Skeletal muscle satellite cell (primary cell): ENCODE measurements at regions not wholly inside any gene's neighbourhood (a gene's known extent, or its start where the extent isn't known, plus 50 kb on each side); places are given as distances from the start of the nearest gene placed in this dataset.

Experiments used
- H3K27me3 ChIP-seq: 2 replicates; pipeline ENCODE4 v1.7.0; 2013; ENCODE audit warnings: low read length; ENCODE audit not compliant: control insufficient read depth, insufficient read depth
- H3K36me3 ChIP-seq: 2 replicates; pipeline ENCODE4 v1.7.0; 2013; ENCODE audit warnings: mild to moderate bottlenecking, control low read depth, low read length; ENCODE audit not compliant: insufficient read depth
- H3K4me1 ChIP-seq: 2 replicates; pipeline ENCODE4 v1.7.0; 2013; ENCODE audit warnings: low read length; ENCODE audit not compliant: control insufficient read depth, insufficient read depth
- H3K4me2 ChIP-seq: 2 replicates; pipeline ENCODE4 v1.7.0; 2013; ENCODE audit warnings: mild to moderate bottlenecking, low read length
- H3K4me3 ChIP-seq: 2 replicates; pipeline ENCODE4 v1.7.0; 2013; ENCODE audit warnings: low read length
- H3K9ac ChIP-seq: 2 replicates; pipeline ENCODE4 v1.7.0; 2013; ENCODE audit warnings: mild to moderate bottlenecking, low read depth, low read length, moderate library complexity
- H3K9me3 ChIP-seq: replicated peaks from 2 replicates; pipeline ENCODE4 v1.7.0; 2013; ENCODE audit warnings: mild to moderate bottlenecking, control low read depth, low read length

GRCh38 chr6:103184776-103185175 lies 1674.9 kb downstream of the HACE1 start:
- Histone ChIP-seq H3K4me1 (no peaks in the 10 kb centered on the region), H3K4me2 (no peak overlapping the region), H3K9me3 (no peaks in the 10 kb centered on the region), H3K9ac (no peak overlapping the region), H3K36me3 (no peaks in the 10 kb centered on the region), H3K4me3 (no peak overlapping the region), H3K27me3 (no peaks in the 10 kb centered on the region)

- no peak overlapping the region for H3K4me3 ChIP-seq
- H3K9me3 ChIP-seq, result no peaks in the 10 kb centered on the region
Observed at GRCh38 chr6:103183831-103184411, 1675.8 kb downstream of the HACE1 start.

GRCh38 chr6:103178193-103178592 lies 1681.5 kb downstream of the HACE1 start:
- Histone ChIP-seq H3K9me3 (peaks cover 4% of the 10 kb centered on the region), H3K9ac (no peak overlapping the region), H3K4me2 (no peak overlapping the region), H3K27me3 (no peaks in the 10 kb centered on the region), H3K4me3 (no peak overlapping the region), H3K36me3 (no peaks in the 10 kb centered on the region), H3K4me1 (no peaks in the 10 kb centered on the region)

More at GRCh38 chr6:103183831-103184411, 1675.8 kb downstream of the HACE1 start:
- Histone ChIP-seq H3K36me3 (no peaks in the 10 kb centered on the region), H3K4me2 (no peak overlapping the region), H3K4me1 (no peaks in the 10 kb centered on the region), H3K9ac (no peak overlapping the region), H3K27me3 (no peaks in the 10 kb centered on the region)

- no peaks in the 10 kb centered on the region for H3K27me3 ChIP-seq
- H3K4me1 ChIP-seq, result no peaks in the 10 kb centered on the region
- no peak overlapping the region for H3K4me3 ChIP-seq
- peaks cover 4% of the 10 kb centered on the region for H3K9me3 ChIP-seq
- H3K4me2 ChIP-seq, result no peak overlapping the region
- no peak overlapping the region for H3K9ac ChIP-seq
- no peaks in the 10 kb centered on the region for H3K36me3 ChIP-seq
Observed at GRCh38 chr6:103177791-103178190, 1681.9 kb downstream of the HACE1 start.

GRCh38 chr6:103175056-103175455 lies 1684.7 kb downstream of the HACE1 start:
- H3K4me1 ChIP-seq, result no peaks in the 10 kb centered on the region
- no peaks in the 10 kb centered on the region for H3K36me3 ChIP-seq
- no peaks in the 10 kb centered on the region for H3K27me3 ChIP-seq
- H3K9me3 ChIP-seq, result peaks cover 4% of the 10 kb centered on the region
- no peak overlapping the region for H3K9ac ChIP-seq
- H3K4me2 ChIP-seq, result no peak overlapping the region
- no peak overlapping the region for H3K4me3 ChIP-seq

- Histone ChIP-seq H3K4me2 (no peak overlapping the region), H3K9ac (no peak overlapping the region), H3K4me3 (no peak overlapping the region), H3K27me3 (no peaks in the 10 kb centered on the region), H3K9me3 (no peaks in the 10 kb centered on the region), H3K36me3 (no peaks in the 10 kb centered on the region), H3K4me1 (no peaks in the 10 kb centered on the region)
Observed at GRCh38 chr6:103167345-103168071, 1692.2 kb downstream of the HACE1 start.

- Histone ChIP-seq H3K4me2 (no peak overlapping the region), H3K4me3 (no peak overlapping the region), H3K36me3 (no peaks in the 10 kb centered on the region), H3K9me3 (no peaks in the 10 kb centered on the region), H3K9ac (no peak overlapping the region), H3K4me1 (no peaks in the 10 kb centered on the region), H3K27me3 (no peaks in the 10 kb centered on the region)
Observed at GRCh38 chr6:103154779-103155572, 1704.7 kb downstream of the HACE1 start.

GRCh38 chr6:103153016-103153415 lies 1706.7 kb downstream of the HACE1 start:
- no peaks in the 10 kb centered on the region for H3K36me3 ChIP-seq
- no peak overlapping the region for H3K9ac ChIP-seq
- no peaks in the 10 kb centered on the region for H3K4me1 ChIP-seq
- H3K27me3 ChIP-seq, result no peaks in the 10 kb centered on the region
- H3K9me3 ChIP-seq, result no peaks in the 10 kb centered on the region
- no peak overlapping the region for H3K4me2 ChIP-seq
- no peak overlapping the region for H3K4me3 ChIP-seq

GRCh38 chr6:103142902-103143301 lies 1716.8 kb downstream of the HACE1 start:
- no peaks in the 10 kb centered on the region for H3K36me3 ChIP-seq
- no peak overlapping the region for H3K4me3 ChIP-seq
- no peaks in the 10 kb centered on the region for H3K27me3 ChIP-seq
- no peak overlapping the region for H3K4me2 ChIP-seq
- H3K9me3 ChIP-seq, result no peaks in the 10 kb centered on the region
- no peaks in the 10 kb centered on the region for H3K4me1 ChIP-seq
- no peak overlapping the region for H3K9ac ChIP-seq

GRCh38 chr6:103140308-103141027 lies 1719.3 kb downstream of the HACE1 start:
- no peaks in the 10 kb centered on the region for H3K36me3 ChIP-seq
- H3K9ac ChIP-seq, result no peak overlapping the region
- H3K27me3 ChIP-seq, result no peaks in the 10 kb centered on the region
- no peaks in the 10 kb centered on the region for H3K4me1 ChIP-seq
- H3K4me3 ChIP-seq, result no peak overlapping the region
- peaks cover 6% of the 10 kb centered on the region for H3K9me3 ChIP-seq
- no peak overlapping the region for H3K4me2 ChIP-seq

GRCh38 chr6:103139377-103139776 lies 1720.3 kb downstream of the HACE1 start:
- Histone ChIP-seq H3K9ac (no peak overlapping the region), H3K9me3 (peaks cover 6% of the 10 kb centered on the region), H3K36me3 (no peaks in the 10 kb centered on the region), H3K27me3 (no peaks in the 10 kb centered on the region), H3K4me2 (no peak overlapping the region), H3K4me1 (no peaks in the 10 kb centered on the region), H3K4me3 (no peak overlapping the region)
